H1 (cell line): ENCODE measurements at regions not wholly inside any gene's neighbourhood (a gene's known extent, or its start where the extent isn't known, plus 50 kb on each side); places are given as distances from the start of the nearest gene placed in this dataset.
A peak's percentile ranks its signal among the peaks of the same experiment; 100 is the strongest.

Experiments used
- CTCF ChIA-PET: fragments of 300-600 bp; sonication (Branson Sonifier 250); formaldehyde crosslinking; loops from one replicate; lab custom pipeline; 2021; ENCODE audit not compliant: partially characterized antibody; lab: Charles Lee
- POLR2A ChIA-PET: fragments of 300-600 bp; sonication (Branson Sonifier 250); formaldehyde crosslinking; loops from one replicate; lab custom pipeline; 2021; ENCODE audit warnings: inconsistent platforms; ENCODE audit not compliant: partially characterized antibody; lab: Charles Lee
- DNase-seq, 2 experiments: peaks; one replicate each; pipeline versions ENCODE4 v3.0.0 to v3.0.0-alpha.2; 2010 to 2022; ENCODE audit warnings: low spot score in 2 of 2, low read depth in 1 of 2, mixed read lengths in 1 of 2
- FAIRE-seq: peaks from 2 replicates; lab custom pipeline; 2011; peaks lifted over from hg19 to GRCh38; lab: Jason Lieb, UNC
- H2AFZ ChIP-seq: 2 replicates; pipeline ENCODE4 v1.8.1; 2012; ENCODE audit warnings: low read length, inconsistent platforms
- H2AK5ac ChIP-seq: 2 replicates; pipeline ENCODE4 v1.6.1; 2013; ENCODE audit warnings: low read depth, low read length
- H2BK120ac ChIP-seq: replicated peaks from 2 replicates; pipeline ENCODE3; 2013; ENCODE audit warnings: low read depth, low read length, inconsistent platforms
- H2BK12ac ChIP-seq: 2 replicates; pipeline ENCODE4 v1.6.1; 2013; ENCODE audit warnings: low read depth, low read length
- H2BK15ac ChIP-seq: 2 replicates; pipeline ENCODE4 v1.6.1; 2013; ENCODE audit warnings: low read length
- H2BK20ac ChIP-seq: 2 replicates; pipeline ENCODE4 v1.6.1; 2013; ENCODE audit warnings: low read length
- H2BK5ac ChIP-seq: 2 replicates; pipeline ENCODE4 v1.6.1; 2013; ENCODE audit warnings: low read depth, low read length
- H3K14ac ChIP-seq: 2 replicates; pipeline ENCODE4 v1.6.1; 2013; ENCODE audit warnings: inconsistent platforms; ENCODE audit not compliant: insufficient read length
- H3K18ac ChIP-seq: 2 replicates; pipeline ENCODE4 v1.6.1; 2013; ENCODE audit warnings: low read length; ENCODE audit errors: extremely low read depth
- H3K23ac ChIP-seq: 2 replicates; pipeline ENCODE4 v1.6.1; 2013; ENCODE audit warnings: inconsistent platforms; ENCODE audit not compliant: insufficient read length
- H3K23me2 ChIP-seq: 2 replicates; pipeline ENCODE4 v1.6.1; 2013; ENCODE audit warnings: low read depth, low read length
- H3K27ac ChIP-seq: 2 replicates; pipeline ENCODE4 v1.6.1; 2011; ENCODE audit warnings: low read depth, low read length, inconsistent platforms
- H3K27me3 ChIP-seq, 4 experiments: replicated peaks in 1 of 4; 1 replicate in 1 of 4; 2 replicates in 3 of 4; pipeline versions ENCODE4 v1.6.1 to v1.8.1; 2011 to 2013; ENCODE audit warnings: low read length in 3 of 4, mild to moderate bottlenecking in 3 of 4, inconsistent platforms in 2 of 4, mixed read lengths in 2 of 4, moderate library complexity in 1 of 4; ENCODE audit not compliant: control insufficient read depth in 3 of 4, insufficient read depth in 3 of 4; ENCODE audit errors: extremely low read depth in 1 of 4
- H3K36me3 ChIP-seq, 4 experiments: 2 replicates each; pipeline versions ENCODE4 v1.6.1 to v1.8.1; 2011 to 2013; ENCODE audit warnings: mild to moderate bottlenecking in 4 of 4, low read length in 3 of 4, moderate library complexity in 2 of 4, control low read depth in 1 of 4, inconsistent platforms in 1 of 4; ENCODE audit not compliant: insufficient read depth in 4 of 4, control insufficient read depth in 2 of 4
- H3K4ac ChIP-seq: replicated peaks from 2 replicates; pipeline ENCODE3; 2013; ENCODE audit warnings: low read length, low read depth, mixed read lengths, inconsistent platforms; ENCODE audit not compliant: insufficient read length
- H3K4me1 ChIP-seq, 4 experiments: replicated peaks in 1 of 4; 1 replicate in 1 of 4; 2 replicates in 3 of 4; pipeline versions ENCODE4 v1.6.1 to v1.8.1; 2011 to 2013; ENCODE audit warnings: low read length in 3 of 4, inconsistent platforms in 2 of 4, mixed read lengths in 1 of 4; ENCODE audit not compliant: insufficient read depth in 4 of 4, control insufficient read depth in 3 of 4
- H3K4me2 ChIP-seq, 2 experiments: 2 replicates each; pipeline versions ENCODE4 v1.6.1 to v1.8.1; 2011 to 2013; ENCODE audit warnings: low read depth in 2 of 2, low read length in 2 of 2, control low read depth in 1 of 2, inconsistent platforms in 1 of 2, mild to moderate bottlenecking in 1 of 2; ENCODE audit not compliant: insufficient read depth in 1 of 2
- H3K4me3 ChIP-seq, 4 experiments: fragments of 200-600, 300-600 bp in 1 of 4; sonication (generic), shearing (Covaris generic), sonication (Bioruptor Twin) in 1 of 4; 2 replicates each; pipeline versions ENCODE4 v1.5.1 to v1.8.1; 2011 to 2016; ENCODE audit warnings: low read length in 4 of 4, low read depth in 3 of 4, control low read depth in 2 of 4, inconsistent platforms in 2 of 4, mild to moderate bottlenecking in 2 of 4, mixed read lengths in 1 of 4, moderate library complexity in 1 of 4; ENCODE audit not compliant: insufficient read depth in 2 of 4; ENCODE audit errors: extremely low read depth in 1 of 4
- H3K56ac ChIP-seq: replicated peaks from 2 replicates; pipeline ENCODE3; 2013; ENCODE audit warnings: low read depth, mild to moderate bottlenecking, mixed read lengths, low read length, inconsistent platforms; ENCODE audit not compliant: insufficient read length
- H3K79me1 ChIP-seq: 2 replicates; pipeline ENCODE4 v1.6.1; 2013; ENCODE audit warnings: low read depth, low read length, control low read depth
- H3K79me2 ChIP-seq, 2 experiments: 2 replicates each; pipeline versions ENCODE4 v1.6.1 to v1.8.1; 2012 to 2013; ENCODE audit warnings: low read length in 2 of 2, mild to moderate bottlenecking in 2 of 2, inconsistent platforms in 1 of 2; ENCODE audit not compliant: insufficient read depth in 2 of 2, control insufficient read depth in 1 of 2
- H3K9ac ChIP-seq, 4 experiments: replicated peaks in 1 of 4; 1 replicate in 1 of 4; 2 replicates in 3 of 4; pipeline versions ENCODE4 v1.6.1 to v1.8.1; 2011 to 2013; ENCODE audit warnings: low read depth in 3 of 4, low read length in 3 of 4, control low read depth in 2 of 4, mild to moderate bottlenecking in 2 of 4, moderate library complexity in 2 of 4, inconsistent platforms in 1 of 4; ENCODE audit errors: extremely low read depth in 1 of 4
- H3K9me3 ChIP-seq, 2 experiments: 2 replicates each; pipeline versions ENCODE4 v1.6.1 to v1.8.1; 2012 to 2013; ENCODE audit warnings: mild to moderate bottlenecking in 2 of 2, moderate library complexity in 2 of 2, control low read depth in 1 of 2, inconsistent platforms in 1 of 2, low read depth in 1 of 2, low read length in 1 of 2, mixed read lengths in 1 of 2; ENCODE audit not compliant: insufficient read depth in 2 of 2
- H4K20me1 ChIP-seq, 2 experiments: replicated peaks in 1 of 2; 2 replicates each; pipeline versions ENCODE3 to v1.8.1; 2011 to 2013; ENCODE audit warnings: inconsistent platforms in 2 of 2, low read length in 2 of 2, mild to moderate bottlenecking in 1 of 2; ENCODE audit not compliant: insufficient read depth in 2 of 2, control insufficient read depth in 1 of 2
- H4K5ac ChIP-seq: 2 replicates; pipeline ENCODE4 v1.6.1; 2013; ENCODE audit warnings: low read length, low read depth, mixed read lengths, inconsistent platforms; ENCODE audit not compliant: insufficient read length
- H4K8ac ChIP-seq: 2 replicates; pipeline ENCODE4 v1.8.0; 2013; ENCODE audit warnings: mild to moderate bottlenecking, moderate library complexity, low read length, inconsistent platforms; ENCODE audit not compliant: insufficient read depth; ENCODE audit errors: extremely low read depth
- H4K91ac ChIP-seq: replicated peaks from 2 replicates; pipeline ENCODE3; 2013; ENCODE audit warnings: low read length, mixed read lengths, inconsistent platforms; ENCODE audit not compliant: insufficient read length
- EGR1 ChIP-seq: IDR thresholded peaks from 2 replicates; pipeline ENCODE4 v1.6.1; 2011; ENCODE audit warnings: low read depth, low read length, borderline replicate concordance
- FOSL1 ChIP-seq: IDR thresholded peaks from 2 replicates; pipeline ENCODE4 v1.6.1; 2011; ENCODE audit warnings: mild to moderate bottlenecking, low read depth, low read length, moderate library complexity; ENCODE audit not compliant: insufficient read depth
- JUN ChIP-seq: IDR thresholded peaks from 2 replicates; pipeline ENCODE4 v1.6.1; 2011; ENCODE audit warnings: low read depth, mild to moderate bottlenecking, improper control_type of control experiment, low read length
- POLR2A ChIP-seq, 2 experiments: IDR thresholded peaks; 1 replicate in 1 of 2; 2 replicates in 1 of 2; pipeline ENCODE4 v1.6.1; 2011; ENCODE audit warnings: low read depth in 2 of 2, low read length in 2 of 2, mild to moderate bottlenecking in 2 of 2; ENCODE audit errors: control extremely low read depth in 1 of 2
- RBBP5 ChIP-seq: IDR thresholded peaks from 2 replicates; pipeline ENCODE4 v1.7.1; 2012; ENCODE audit warnings: low read depth, mild to moderate bottlenecking, inconsistent platforms, low read length, moderate library complexity, borderline replicate concordance
- RFX5 ChIP-seq: IDR thresholded peaks from 2 replicates; pipeline ENCODE4 v1.6.1; 2011; ENCODE audit warnings: low read depth, low read length, improper control_type of control experiment, borderline replicate concordance
- SIN3A ChIP-seq, 2 experiments: IDR thresholded peaks in 1 of 2; conservative IDR thresholded peaks in 1 of 2; 2 replicates each; pipeline ENCODE4 v1.6.1; 2011 to 2012; ENCODE audit warnings: low read length in 2 of 2, improper control_type of control experiment in 1 of 2, low read depth in 1 of 2, mild to moderate bottlenecking in 1 of 2
- SP2 ChIP-seq: IDR thresholded peaks from 2 replicates; pipeline ENCODE4 v1.6.1; 2012; ENCODE audit warnings: mild to moderate bottlenecking, low read length, inconsistent platforms
- TAF1 ChIP-seq: IDR thresholded peaks from 2 replicates; pipeline ENCODE4 v1.6.1; 2011; ENCODE audit warnings: mild to moderate bottlenecking, low read depth, low read length
- WGBS, 2 experiments: shearing (Covaris generic) in 1 of 2; methylation state at CpG; one replicate each; pipeline versions ENCODE4 v1.1.6 to v1.1.7; 2013 to 2015; ENCODE audit warnings: low lambda C conversion rate in 2 of 2, mixed read lengths in 2 of 2, inconsistent platforms in 1 of 2, low coverage in 1 of 2, missing lambda C conversion rate in 1 of 2; ENCODE audit not compliant: insufficient replicate concordance in 2 of 2, insufficient coverage in 1 of 2, insufficient read length in 1 of 2; ENCODE audit errors: extremely low coverage in 1 of 2, missing lambda C conversion rate in 1 of 2; 5-methylcytosine and 5-hydroxymethylcytosine counted together
- TF ChIP-seq, protein P1 (sequence below): IDR thresholded peaks from 2 replicates; pipeline ENCODE4 v1.6.1; 2011; ENCODE audit warnings: low read length, improper control_type of control experiment
- TF ChIP-seq, protein P2 (sequence below), 3 experiments: IDR thresholded peaks; 1 replicate in 2 of 3; 2 replicates in 1 of 3; pipeline versions ENCODE4 v1.5.1 to v1.6.1; 2011; ENCODE audit warnings: low read length in 3 of 3, mild to moderate bottlenecking in 3 of 3, inconsistent platforms in 2 of 3, low read depth in 1 of 3, moderate library complexity in 1 of 3; ENCODE audit not compliant: insufficient read depth in 1 of 3; ENCODE audit errors: control extremely low read depth in 1 of 3

DNA sequence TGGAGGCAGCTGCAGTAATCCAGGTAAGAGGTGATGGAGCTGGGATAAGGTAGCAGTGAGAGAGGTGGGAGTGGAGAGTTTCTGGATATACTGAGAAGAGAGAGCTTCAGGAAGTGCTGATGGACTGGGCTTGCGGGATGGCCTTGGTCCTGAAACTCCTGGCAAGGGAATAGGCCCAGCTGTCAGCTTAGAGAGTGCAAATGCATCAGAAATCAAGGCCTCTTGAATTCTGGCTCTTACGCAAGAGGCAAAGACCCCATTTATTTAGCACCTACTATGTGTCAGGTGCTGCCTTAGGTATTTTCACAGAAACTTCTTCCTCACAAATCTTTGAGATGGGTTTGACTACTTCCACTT, 227.2 kb upstream of the MAP3K1 start:
- Histone ChIP-seq H2BK5ac (no peak overlapping the region), H3K4me3 (no peak overlapping the region), H2AFZ (no peak overlapping the region), H3K79me1 (no peaks in the 10 kb centered on the region), H3K18ac (no peak overlapping the region), H3K9ac (no peak overlapping the region), H3K4ac (no peak overlapping the region), H3K56ac (no peak overlapping the region), H3K79me2 (no peaks in the 10 kb centered on the region), H2BK20ac (no peak overlapping the region), H2BK15ac (no peak overlapping the region), H3K23ac (no peak overlapping the region), H4K8ac (no peak overlapping the region), H3K9me3 (peaks cover 5% of the 10 kb centered on the region in 2 experiments; a peak in 2 of 4 replicates), H3K23me2 (no peaks in the 10 kb centered on the region), H3K4me2 (no peak overlapping the region), H4K20me1 (no peaks in the 10 kb centered on the region), H2AK5ac (no peak overlapping the region), H3K27ac (no peak overlapping the region), H4K91ac (no peak overlapping the region), H2BK120ac (no peak overlapping the region), H2BK12ac (no peak overlapping the region), H3K36me3 (no peaks in the 10 kb centered on the region), H3K27me3 (no peaks in the 10 kb centered on the region), H3K4me1 (peaks cover 0 to 3% (median 0%) of the 10 kb centered on the region in 4 experiments; a peak in 1 of 7 replicates), H4K5ac (no peak overlapping the region), H3K14ac (no peak overlapping the region)
- no peak for FAIRE-seq
- DNase-seq = peak in 1 of 2 experiments; percentile 14
- 93% methylated on average over 2 of the region's 2 CpGs; no CpG with 5 or more reads in 1 of the 2 experiments for WGBS, 2 experiments
- ChIA-PET POLR2A (no interaction called here), CTCF (interaction anchor here (0.7 kb wide), 1 partner anchor 18 kb away, joined by 3 read pairs; no protein-coding TSS in a partner anchor)
- TF ChIP-seq RBBP5 (no peak), SP2 (no peak), TAF1 (no peak), RFX5 (no peak), POLR2A (IDR thresholded peaks at IDR 0.05; ENCODE audit: control extremely low read depth in 1 of 2, low read depth in 2 of 2, low read length in 2 of 2) (no peak), JUN (no peak), FOSL1 (no peak), SIN3A (conservative IDR thresholded peaks at IDR 0.05 in 1 of 2, IDR thresholded peaks at IDR 0.05 in 1 of 2; ENCODE audit: low read depth in 1 of 2, low read length in 2 of 2) (no peak), EGR1 (no peak)
- TF ChIP-seq, protein P1, sequence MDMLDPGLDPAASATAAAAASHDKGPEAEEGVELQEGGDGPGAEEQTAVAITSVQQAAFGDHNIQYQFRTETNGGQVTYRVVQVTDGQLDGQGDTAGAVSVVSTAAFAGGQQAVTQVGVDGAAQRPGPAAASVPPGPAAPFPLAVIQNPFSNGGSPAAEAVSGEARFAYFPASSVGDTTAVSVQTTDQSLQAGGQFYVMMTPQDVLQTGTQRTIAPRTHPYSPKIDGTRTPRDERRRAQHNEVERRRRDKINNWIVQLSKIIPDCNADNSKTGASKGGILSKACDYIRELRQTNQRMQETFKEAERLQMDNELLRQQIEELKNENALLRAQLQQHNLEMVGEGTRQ = no peak
- TF ChIP-seq, protein P2, sequence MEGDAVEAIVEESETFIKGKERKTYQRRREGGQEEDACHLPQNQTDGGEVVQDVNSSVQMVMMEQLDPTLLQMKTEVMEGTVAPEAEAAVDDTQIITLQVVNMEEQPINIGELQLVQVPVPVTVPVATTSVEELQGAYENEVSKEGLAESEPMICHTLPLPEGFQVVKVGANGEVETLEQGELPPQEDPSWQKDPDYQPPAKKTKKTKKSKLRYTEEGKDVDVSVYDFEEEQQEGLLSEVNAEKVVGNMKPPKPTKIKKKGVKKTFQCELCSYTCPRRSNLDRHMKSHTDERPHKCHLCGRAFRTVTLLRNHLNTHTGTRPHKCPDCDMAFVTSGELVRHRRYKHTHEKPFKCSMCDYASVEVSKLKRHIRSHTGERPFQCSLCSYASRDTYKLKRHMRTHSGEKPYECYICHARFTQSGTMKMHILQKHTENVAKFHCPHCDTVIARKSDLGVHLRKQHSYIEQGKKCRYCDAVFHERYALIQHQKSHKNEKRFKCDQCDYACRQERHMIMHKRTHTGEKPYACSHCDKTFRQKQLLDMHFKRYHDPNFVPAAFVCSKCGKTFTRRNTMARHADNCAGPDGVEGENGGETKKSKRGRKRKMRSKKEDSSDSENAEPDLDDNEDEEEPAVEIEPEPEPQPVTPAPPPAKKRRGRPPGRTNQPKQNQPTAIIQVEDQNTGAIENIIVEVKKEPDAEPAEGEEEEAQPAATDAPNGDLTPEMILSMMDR (IDR thresholded peaks at IDR 0.05; ENCODE audit: control extremely low read depth in 1 of 3, insufficient read depth in 1 of 3, low read depth in 1 of 3, low read length in 3 of 3) = no peak
